ENCODE measurements at regions not wholly inside any gene's neighbourhood (a gene's known extent, or its start where the extent isn't known, plus 50 kb on each side); places are given as distances from the start of the nearest gene placed in this dataset.

DNA sequence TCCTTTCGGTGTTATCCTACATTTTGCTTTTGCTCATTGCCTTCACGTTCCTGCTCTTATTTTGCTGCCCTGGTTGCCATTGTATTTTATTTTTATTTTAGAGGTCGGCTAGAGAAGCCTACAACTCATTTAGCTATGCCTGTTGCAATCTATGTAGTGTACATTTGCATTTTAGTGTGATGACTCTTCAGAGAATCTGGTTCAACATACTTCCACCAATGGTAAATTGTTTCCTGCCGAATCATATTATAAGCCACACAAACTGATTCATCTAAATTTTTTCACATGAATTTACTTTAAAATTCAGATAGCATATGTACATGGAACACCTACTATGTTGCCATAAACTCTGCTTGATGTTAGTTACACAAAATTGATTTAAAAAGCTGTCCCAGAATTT, 1596.9 kb downstream of the PLA2G4A start:
- no peak for DNase-seq (ENCODE audit: low spot score)
- TF ChIP-seq, protein P1, sequence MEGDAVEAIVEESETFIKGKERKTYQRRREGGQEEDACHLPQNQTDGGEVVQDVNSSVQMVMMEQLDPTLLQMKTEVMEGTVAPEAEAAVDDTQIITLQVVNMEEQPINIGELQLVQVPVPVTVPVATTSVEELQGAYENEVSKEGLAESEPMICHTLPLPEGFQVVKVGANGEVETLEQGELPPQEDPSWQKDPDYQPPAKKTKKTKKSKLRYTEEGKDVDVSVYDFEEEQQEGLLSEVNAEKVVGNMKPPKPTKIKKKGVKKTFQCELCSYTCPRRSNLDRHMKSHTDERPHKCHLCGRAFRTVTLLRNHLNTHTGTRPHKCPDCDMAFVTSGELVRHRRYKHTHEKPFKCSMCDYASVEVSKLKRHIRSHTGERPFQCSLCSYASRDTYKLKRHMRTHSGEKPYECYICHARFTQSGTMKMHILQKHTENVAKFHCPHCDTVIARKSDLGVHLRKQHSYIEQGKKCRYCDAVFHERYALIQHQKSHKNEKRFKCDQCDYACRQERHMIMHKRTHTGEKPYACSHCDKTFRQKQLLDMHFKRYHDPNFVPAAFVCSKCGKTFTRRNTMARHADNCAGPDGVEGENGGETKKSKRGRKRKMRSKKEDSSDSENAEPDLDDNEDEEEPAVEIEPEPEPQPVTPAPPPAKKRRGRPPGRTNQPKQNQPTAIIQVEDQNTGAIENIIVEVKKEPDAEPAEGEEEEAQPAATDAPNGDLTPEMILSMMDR (IDR thresholded peaks at IDR 0.05), result no peak
- no peak for ATAC-seq (ENCODE audit: low FRiP score)

DNA sequence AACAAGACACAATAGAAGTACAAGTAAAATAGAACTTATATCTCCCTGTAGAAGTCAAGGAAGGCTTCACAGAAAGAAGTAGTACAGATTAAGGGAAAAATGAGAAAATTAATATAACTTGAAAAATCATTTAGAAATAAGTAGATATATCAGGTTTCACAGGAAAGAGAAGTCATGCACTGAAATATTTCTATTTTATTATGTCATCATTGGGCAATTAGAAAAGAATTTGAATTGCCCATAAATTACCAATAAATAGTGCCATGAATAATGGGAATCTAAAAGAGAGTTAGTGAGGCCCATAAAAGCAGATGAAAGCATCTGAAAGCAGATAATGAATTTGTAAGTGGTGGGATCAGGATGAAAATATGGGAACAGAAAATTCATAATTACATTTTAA, 1597.8 kb downstream of the PLA2G4A start:
- DNase-seq (ENCODE audit: low spot score), result no peak
- ATAC-seq (ENCODE audit: low FRiP score), result no peak
- TF ChIP-seq, protein P1 (IDR thresholded peaks at IDR 0.05), result no peak

DNA sequence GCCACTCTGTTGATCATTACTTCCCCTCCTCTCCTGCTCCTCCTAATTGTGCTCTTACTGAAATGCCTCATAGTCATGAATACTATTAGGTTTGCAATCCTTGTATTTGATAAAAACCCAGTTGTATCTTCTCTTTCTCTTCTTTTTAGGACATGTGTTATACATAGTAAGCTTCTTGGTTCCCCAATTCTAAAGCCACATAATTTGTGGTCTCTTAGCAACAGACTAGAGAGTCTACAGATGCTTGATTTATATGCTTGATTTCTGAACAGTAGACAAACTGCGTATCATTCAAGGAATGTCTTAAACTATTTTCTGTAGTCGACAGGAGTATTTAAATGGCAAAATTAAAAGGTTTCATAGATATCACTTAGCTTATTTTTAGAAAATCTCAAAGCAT, 1598.9 kb downstream of the PLA2G4A start:
- TF ChIP-seq, protein P1 (IDR thresholded peaks at IDR 0.05), result no peak
- no peak for DNase-seq (ENCODE audit: low spot score)
- ATAC-seq (ENCODE audit: low FRiP score), result no peak

DNA sequence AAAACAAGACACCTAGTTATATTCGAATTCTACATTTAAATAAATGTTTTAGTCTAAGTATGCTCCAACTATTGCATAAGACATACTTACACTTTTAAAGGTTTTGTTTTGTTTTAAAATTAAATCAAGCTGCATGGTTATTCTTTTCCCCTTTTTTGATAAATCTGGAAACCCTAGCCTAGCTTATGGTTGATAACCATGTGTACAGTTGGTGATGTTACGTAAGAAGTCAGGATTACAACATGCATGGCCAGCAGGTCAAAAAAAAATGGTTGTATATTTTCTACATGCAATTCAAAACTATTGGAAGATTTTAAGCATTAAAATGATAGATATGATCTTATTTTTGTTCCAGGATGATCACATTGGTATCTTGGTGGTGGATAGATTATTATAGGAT, 1600.6 kb downstream of the PLA2G4A start:
- ATAC-seq (ENCODE audit: low FRiP score) (no peak), DNase-seq (ENCODE audit: low spot score) (no peak)
- TF ChIP-seq, protein P1 (IDR thresholded peaks at IDR 0.05), result no peak

DNA sequence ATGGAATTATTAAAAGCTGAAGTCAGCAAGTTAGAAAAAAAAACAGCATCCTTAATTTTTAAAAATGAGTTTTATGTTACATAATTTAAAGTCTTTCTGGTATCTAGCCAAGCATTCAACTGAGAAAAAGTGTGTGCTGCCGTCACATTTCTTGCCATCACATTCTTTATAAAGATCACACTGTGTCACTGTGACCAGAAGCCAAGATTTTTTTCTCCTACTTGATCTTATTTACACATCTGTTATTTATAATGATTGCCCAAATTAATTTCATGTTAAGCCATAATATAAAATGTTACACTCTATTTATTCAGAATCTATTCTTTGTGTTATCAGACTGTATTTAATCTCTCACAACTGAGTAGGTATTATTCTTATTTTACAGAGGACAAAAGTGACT, 1603.7 kb downstream of the PLA2G4A start:
- ATAC-seq (ENCODE audit: low FRiP score) (no peak), DNase-seq (ENCODE audit: low spot score) (no peak)
- TF ChIP-seq, protein P1 (IDR thresholded peaks at IDR 0.05), result no peak

DNA sequence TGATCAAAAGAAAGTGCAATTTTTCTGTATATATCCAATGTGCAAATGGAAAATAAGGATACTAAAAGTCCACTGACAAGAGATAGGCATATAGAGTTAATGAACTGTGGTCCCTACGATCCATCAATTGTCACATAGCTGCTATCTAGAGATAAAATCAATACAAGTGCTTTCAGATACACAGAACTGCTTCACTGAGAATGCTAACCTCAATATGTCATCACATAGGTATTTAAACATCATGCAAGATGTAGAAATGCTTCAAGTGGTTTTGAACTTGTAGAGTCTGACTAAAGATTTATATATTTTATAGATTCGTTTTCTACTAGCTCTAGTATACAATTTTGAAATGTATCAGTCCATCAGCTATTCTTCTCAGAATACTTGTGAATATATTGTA, 1604.7 kb downstream of the PLA2G4A start:
- TF ChIP-seq, protein P1 (IDR thresholded peaks at IDR 0.05), result no peak
- DNase-seq (ENCODE audit: low spot score), result no peak
- ATAC-seq (ENCODE audit: low FRiP score), result no peak

DNA sequence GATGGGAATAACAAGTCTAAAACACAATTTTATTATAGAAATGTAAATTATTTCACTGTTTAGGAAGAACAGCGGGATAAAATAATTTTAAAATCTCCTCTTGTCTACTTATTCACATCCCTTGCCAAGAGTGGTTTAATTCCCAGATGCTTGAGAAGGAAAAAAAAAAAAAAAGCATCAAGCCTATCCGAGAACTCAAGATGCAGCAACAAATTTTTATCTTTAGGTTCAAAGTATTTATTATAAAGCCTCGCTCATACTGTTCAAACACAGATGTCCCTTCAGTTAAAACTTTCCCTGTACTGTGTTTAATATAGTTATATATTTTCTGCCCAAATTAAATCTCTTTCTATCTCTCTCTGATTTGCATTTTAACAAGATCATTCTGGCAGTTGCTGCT, 1615.8 kb downstream of the PLA2G4A start:
- TF ChIP-seq, protein P1 (IDR thresholded peaks at IDR 0.05), result no peak
- ATAC-seq (ENCODE audit: low FRiP score), result no peak
- no peak for DNase-seq (ENCODE audit: low spot score)

Data from omental fat pad (tissue), 3 donors.